CD4-positive, alpha-beta T cell (primary cell): ENCODE measurements at regions not wholly inside any gene's neighbourhood (a gene's known extent, or its start where the extent isn't known, plus 50 kb on each side); places are given as distances from the start of the nearest gene placed in this dataset.

Source experiments
- ATAC-seq: fragments of 200-7000 bp; cut with Tn5 transposase; one replicate; pipeline ENCODE4 v1.10.0; 2022; ENCODE audit warnings: mild to moderate bottlenecking; ENCODE audit not compliant: poor library complexity
- CTCF ChIA-PET: fragments of 350-600 bp; sonication (Branson Sonifier 250); formaldehyde crosslinking; loops from one replicate; lab custom pipeline; 2021; ENCODE audit warnings: antibody characterized with exemption, inconsistent platforms; lab: Charles Lee
- POLR2A ChIA-PET: fragments of 350-600 bp; sonication (Branson Sonifier 250); formaldehyde crosslinking; loops from one replicate; lab custom pipeline; 2021; ENCODE audit warnings: antibody characterized with exemption, inconsistent platforms; lab: Charles Lee
- DNase-seq, 14 experiments: peaks; one replicate each; pipeline ENCODE4 v3.0.0-alpha.2; 2013 to 2020; ENCODE audit warnings: mixed read lengths in 2 of 14
- H3K27ac ChIP-seq, 2 donors: one replicate each; pipeline versions ENCODE4 v1.5.1 to v1.7.0; 2013; ENCODE audit warnings: low read length in 2 of 2, low read depth in 1 of 2, mild to moderate bottlenecking in 1 of 2
- H3K27me3 ChIP-seq, 2 experiments: 1 replicate in 1 of 2; 2 replicates in 1 of 2; pipeline versions ENCODE4 v1.6.1 to v1.7.0; 2013; ENCODE audit warnings: low read length in 2 of 2, control low read depth in 1 of 2, mild to moderate bottlenecking in 1 of 2, moderate library complexity in 1 of 2; ENCODE audit not compliant: insufficient read depth in 2 of 2, control insufficient read depth in 1 of 2
- H3K36me3 ChIP-seq: one replicate; pipeline ENCODE4 v1.6.1; 2013; ENCODE audit warnings: low read length, control low read depth; ENCODE audit not compliant: insufficient read depth
- H3K4me1 ChIP-seq: one replicate; pipeline ENCODE4 v1.6.1; 2013; ENCODE audit warnings: low read length, control low read depth; ENCODE audit not compliant: insufficient read depth
- H3K4me3 ChIP-seq: one replicate; pipeline ENCODE4 v1.5.1; 2013; ENCODE audit warnings: mild to moderate bottlenecking, low read length, moderate library complexity
- H3K9me3 ChIP-seq, 2 experiments: 1 replicate in 1 of 2; 2 replicates in 1 of 2; pipeline versions ENCODE4 v1.6.1 to v1.7.0; 2013; ENCODE audit warnings: low read length in 2 of 2, mild to moderate bottlenecking in 2 of 2, control low read depth in 1 of 2, moderate library complexity in 1 of 2; ENCODE audit not compliant: control insufficient read depth in 1 of 2, insufficient read depth in 1 of 2
- H3K27ac Mint-ChIP-seq: one replicate; pipeline ENCODE4 v1.8.0; 2020; ENCODE audit warnings: mixed read lengths
- H3K27me3 Mint-ChIP-seq: one replicate; pipeline ENCODE4 v1.8.0; 2021; ENCODE audit warnings: mixed read lengths
- H3K36me3 Mint-ChIP-seq: one replicate; pipeline ENCODE4 v1.8.0; 2021; ENCODE audit warnings: low read depth, mixed read lengths
- H3K4me1 Mint-ChIP-seq: one replicate; pipeline ENCODE4 v1.8.0; 2021; ENCODE audit warnings: low read depth, mixed read lengths
- H3K4me3 Mint-ChIP-seq: one replicate; pipeline ENCODE4 v1.8.0; 2020; ENCODE audit warnings: mild to moderate bottlenecking, mixed read lengths
- H3K9me3 Mint-ChIP-seq: one replicate; pipeline ENCODE4 v1.8.0; 2020; ENCODE audit warnings: mixed read lengths
- CTCF ChIP-seq: fragments of 200-600 bp; IDR thresholded peaks from one replicate; pipeline ENCODE4 v1.8.0; 2022; ENCODE audit warnings: antibody characterized with exemption, mild to moderate bottlenecking
- intact Hi-C, 2 experiments: fragments of 100-400 bp; cut with DNase I in 1 of 2; cut with micrococcal nuclease in 1 of 2; formaldehyde crosslinking; loops; one replicate each; pipeline versions ENCODE4 v1.15.1 to v1.9.0; 2023 to 2025; cut with DNase I, micrococcal nuclease

DNA sequence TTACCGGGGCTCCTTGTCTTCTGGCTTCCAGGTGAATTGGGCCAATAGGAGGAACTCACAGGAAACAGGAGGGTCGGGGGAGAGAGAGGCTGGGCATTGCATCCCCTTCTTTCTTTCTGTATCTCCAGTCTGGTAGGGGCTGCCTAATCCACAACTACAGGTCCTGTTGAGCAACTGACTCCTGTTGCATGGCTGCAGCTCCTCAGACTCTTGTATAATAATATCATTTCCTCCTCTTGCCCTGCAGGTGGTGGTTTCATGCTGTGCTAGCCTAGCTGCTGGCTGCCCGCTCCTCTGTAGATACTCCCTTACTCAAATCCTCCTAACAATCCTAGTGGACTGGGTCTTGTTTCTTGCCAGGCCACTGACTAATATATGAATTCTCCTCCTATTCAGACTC is 276.5 kb upstream of the SMIM30 start:
- ATAC-seq (no peak), DNase-seq (no peak)
- CTCF ChIA-PET: no interaction called here
- no peak overlapping the region for H3K4me3 ChIP-seq
- H3K27ac Mint-ChIP-seq: no peak overlapping the region
- intact Hi-C loops: no loop called here
- no peak overlapping the region for H3K4me3 Mint-ChIP-seq
- no peaks in the 10 kb centered on the region for H3K36me3 ChIP-seq
- no peaks in the 10 kb centered on the region for H3K27me3 ChIP-seq
- no peaks in the 10 kb centered on the region for H3K9me3 ChIP-seq
- POLR2A ChIA-PET: no interaction called here
- no peaks in the 10 kb centered on the region for H3K4me1 Mint-ChIP-seq
- no peaks in the 10 kb centered on the region for H3K27me3 Mint-ChIP-seq
- no peak overlapping the region for H3K27ac ChIP-seq
- H3K9me3 Mint-ChIP-seq: no peaks in the 10 kb centered on the region
- TF ChIP-seq CTCF: no peak
- H3K36me3 Mint-ChIP-seq: no peaks in the 10 kb centered on the region
- H3K4me1 ChIP-seq: no peaks in the 10 kb centered on the region

DNA sequence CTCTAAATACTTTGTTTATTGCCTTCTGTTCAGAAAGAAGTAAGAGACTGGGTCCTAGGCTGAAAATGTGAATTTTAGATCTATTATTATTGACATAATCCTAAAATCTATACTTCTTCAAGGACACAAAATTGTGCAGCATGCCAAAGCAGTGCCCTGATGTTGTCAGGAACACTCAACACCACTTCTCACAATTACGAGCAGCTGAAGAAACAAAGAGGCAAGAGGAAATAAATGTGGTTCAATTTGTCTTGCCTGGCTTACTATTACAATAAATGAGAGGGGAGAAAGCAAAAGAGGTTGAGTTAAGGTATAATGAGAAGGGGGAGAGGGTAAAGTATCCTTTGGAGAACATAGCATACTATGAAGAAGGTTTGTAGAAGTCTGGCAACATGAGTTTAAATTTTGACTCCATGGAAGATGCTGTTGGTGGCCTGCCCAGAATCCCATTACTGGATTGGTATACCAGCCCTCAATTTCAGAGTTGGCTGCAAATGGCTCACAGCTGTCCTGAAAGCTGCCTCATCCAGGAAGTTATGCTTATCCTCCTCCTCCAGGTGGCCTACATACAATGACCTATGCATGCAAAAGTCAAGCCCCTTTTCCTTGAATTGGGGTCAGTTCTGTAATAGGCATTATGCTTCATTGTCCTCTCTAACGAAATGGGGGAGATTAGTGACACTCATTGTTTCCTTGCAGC is 274.6 kb upstream of the SMIM30 start:
- DNase-seq (no peak), ATAC-seq (no peak)
- Histone ChIP-seq H3K9me3 (peaks cover 0 to 6% of the 10 kb centered on the region in 2 experiments), H3K36me3 (no peaks in the 10 kb centered on the region), H3K4me3 (no peak overlapping the region), H3K27ac (no peak overlapping the region), H3K27me3 (no peaks in the 10 kb centered on the region), H3K4me1 (no peaks in the 10 kb centered on the region)
- H3K4me1 Mint-ChIP-seq: no peaks in the 10 kb centered on the region
- CTCF ChIA-PET: no interaction called here
- peaks cover 3% of the 10 kb centered on the region for H3K9me3 Mint-ChIP-seq
- H3K36me3 Mint-ChIP-seq: no peaks in the 10 kb centered on the region
- POLR2A ChIA-PET: no interaction called here
- H3K27ac Mint-ChIP-seq: no peak overlapping the region
- H3K27me3 Mint-ChIP-seq: no peaks in the 10 kb centered on the region
- no peak for TF ChIP-seq CTCF
- intact Hi-C loops: no loop called here
- H3K4me3 Mint-ChIP-seq: no peak overlapping the region

DNA sequence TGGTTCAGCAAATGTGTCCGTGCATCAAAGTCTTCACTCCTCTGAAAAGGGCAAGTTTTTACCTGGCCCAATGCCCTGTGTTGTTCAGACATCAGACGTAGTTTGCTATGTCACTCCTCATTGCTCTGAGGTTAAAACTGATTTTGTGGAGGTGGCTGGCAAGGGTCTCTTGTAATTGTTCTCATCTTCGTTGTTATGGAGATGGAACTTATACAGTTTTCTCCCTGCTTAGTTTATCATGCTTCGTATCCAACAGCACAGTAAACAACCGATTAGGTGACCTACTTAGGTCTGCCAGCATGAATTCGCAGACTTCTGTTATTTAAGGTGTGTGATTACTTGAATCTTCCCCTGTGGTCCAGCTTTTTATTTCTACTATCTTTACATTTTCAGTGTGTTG is 274.1 kb upstream of the SMIM30 start:
- Mint-ChIP-seq H3K4me1 (no peaks in the 10 kb centered on the region), H3K27ac (no peak overlapping the region), H3K36me3 (no peaks in the 10 kb centered on the region), H3K27me3 (no peaks in the 10 kb centered on the region), H3K9me3 (peaks cover 3% of the 10 kb centered on the region), H3K4me3 (no peak overlapping the region)
- Histone ChIP-seq H3K9me3 (peaks cover 0 to 6% of the 10 kb centered on the region in 2 experiments), H3K36me3 (no peaks in the 10 kb centered on the region), H3K27ac (no peak overlapping the region), H3K27me3 (no peaks in the 10 kb centered on the region), H3K4me3 (no peak overlapping the region), H3K4me1 (no peaks in the 10 kb centered on the region)
- no peak for DNase-seq
- TF ChIP-seq CTCF: no peak
- CTCF ChIA-PET: no interaction called here
- POLR2A ChIA-PET: no interaction called here
- no peak for ATAC-seq
- intact Hi-C loops: no loop called here
